ENCODE measurements at regions not wholly inside any gene's neighbourhood (a gene's known extent, or its start where the extent isn't known, plus 50 kb on each side); places are given as distances from the start of the nearest gene placed in this dataset.
"Not testable (repeated sequence)": the region's sequence is repeated elsewhere in the genome, so short reads cannot be mapped to it uniquely, and the experiment has no call there.

DNA sequence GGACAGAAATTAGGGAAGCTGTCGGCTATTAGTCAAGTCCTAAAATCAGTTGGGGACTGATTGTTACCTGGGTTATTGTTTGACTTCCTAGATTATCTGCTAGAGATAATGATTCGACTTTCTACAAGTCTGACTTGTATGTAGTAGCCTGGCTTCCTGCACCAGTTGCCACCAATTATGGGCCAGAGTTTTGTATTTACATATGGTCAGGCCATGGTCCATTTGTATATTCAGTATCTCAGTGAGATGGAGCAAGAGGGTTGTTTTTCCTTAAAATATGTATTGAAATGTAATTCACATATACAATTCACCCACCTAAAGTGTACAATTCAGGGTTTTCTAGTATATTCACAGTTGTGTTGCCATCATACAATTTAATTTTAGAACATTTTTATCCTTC, 130.6 kb upstream of the PHACTR3 start:
- Mint-ChIP-seq H3K4me1 (no peaks in the 10 kb centered on the region), H3K27ac (no peak overlapping the region), H3K9me3 (no peaks in the 10 kb centered on the region), H3K27me3 (peaks cover 5% of the 10 kb centered on the region), H3K4me3 (no peak overlapping the region), H3K36me3 (ENCODE audit: low read depth) (no peaks in the 10 kb centered on the region)
- no peak for ATAC-seq
- no peak for DNase-seq

DNA sequence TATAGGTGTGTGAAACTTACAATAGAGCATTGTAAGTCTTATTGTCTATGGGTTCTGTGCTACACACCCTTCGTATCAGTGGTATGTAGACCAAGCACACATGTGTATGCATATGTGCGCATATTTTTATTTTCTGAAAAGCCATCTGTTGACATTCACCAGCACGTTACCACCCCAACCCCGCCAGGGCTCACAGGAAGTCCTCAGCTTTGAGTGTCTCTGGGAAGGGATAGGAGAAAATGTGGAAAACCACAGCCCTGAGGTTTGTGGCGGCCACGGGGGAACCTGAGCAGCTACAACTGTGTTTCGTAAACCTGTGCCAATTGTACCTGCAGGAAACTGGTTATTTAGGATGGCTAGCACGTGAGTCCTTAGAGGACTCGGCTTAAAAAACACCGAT, 123.3 kb upstream of the PHACTR3 start:
- Mint-ChIP-seq H3K4me1 (no peaks in the 10 kb centered on the region), H3K4me3 (no peak overlapping the region), H3K27me3 (peaks cover 14% of the 10 kb centered on the region), H3K9me3 (no peaks in the 10 kb centered on the region), H3K36me3 (ENCODE audit: low read depth) (no peaks in the 10 kb centered on the region), H3K27ac (no peak overlapping the region)
- no peak for DNase-seq
- ATAC-seq: no peak

DNA sequence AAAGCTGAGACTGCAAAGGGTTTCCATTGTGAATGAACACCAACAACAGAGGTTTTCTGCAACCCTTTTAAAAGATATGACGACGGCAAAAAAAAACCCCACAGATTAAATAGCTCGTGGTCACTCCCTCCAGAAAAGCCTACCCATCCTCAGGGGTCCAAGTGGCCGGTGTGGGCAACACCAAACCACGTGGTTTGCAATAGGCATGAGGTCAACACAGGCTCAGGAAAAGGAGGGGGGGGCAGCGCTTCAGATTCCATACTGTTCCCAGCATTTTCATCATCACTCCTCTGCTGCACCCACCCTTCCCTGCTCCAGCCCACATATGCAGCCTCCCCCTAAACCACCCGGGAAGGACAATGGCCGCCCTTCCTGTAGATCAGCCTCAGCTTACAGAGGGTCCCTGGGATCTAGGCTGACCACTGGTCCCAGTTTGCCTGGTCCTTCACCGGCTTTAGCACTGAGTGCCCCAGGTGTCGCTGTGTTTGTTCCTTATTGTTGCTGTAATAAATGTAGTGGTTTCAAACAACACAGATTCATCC, 122.8 kb upstream of the PHACTR3 start:
- Mint-ChIP-seq H3K27me3 (peaks cover 14% of the 10 kb centered on the region), H3K4me1 (no peaks in the 10 kb centered on the region), H3K4me3 (no peak overlapping the region), H3K27ac (no peak overlapping the region), H3K36me3 (ENCODE audit: low read depth) (no peaks in the 10 kb centered on the region), H3K9me3 (no peaks in the 10 kb centered on the region)
- DNase-seq (no peak), ATAC-seq (no peak)

GRCh38 chr20:59482351-59483187, 121.8 kb upstream of the PHACTR3 start:
- no peak overlapping the region for H3K4me3 Mint-ChIP-seq
- no peaks in the 10 kb centered on the region for H3K4me1 Mint-ChIP-seq
- H3K9me3 Mint-ChIP-seq: no peaks in the 10 kb centered on the region
- no peak for DNase-seq
- no peak for ATAC-seq
- no peak overlapping the region for H3K27ac Mint-ChIP-seq
- H3K36me3 Mint-ChIP-seq (ENCODE audit: low read depth): no peaks in the 10 kb centered on the region
- peaks cover 11% of the 10 kb centered on the region for H3K27me3 Mint-ChIP-seq

DNA sequence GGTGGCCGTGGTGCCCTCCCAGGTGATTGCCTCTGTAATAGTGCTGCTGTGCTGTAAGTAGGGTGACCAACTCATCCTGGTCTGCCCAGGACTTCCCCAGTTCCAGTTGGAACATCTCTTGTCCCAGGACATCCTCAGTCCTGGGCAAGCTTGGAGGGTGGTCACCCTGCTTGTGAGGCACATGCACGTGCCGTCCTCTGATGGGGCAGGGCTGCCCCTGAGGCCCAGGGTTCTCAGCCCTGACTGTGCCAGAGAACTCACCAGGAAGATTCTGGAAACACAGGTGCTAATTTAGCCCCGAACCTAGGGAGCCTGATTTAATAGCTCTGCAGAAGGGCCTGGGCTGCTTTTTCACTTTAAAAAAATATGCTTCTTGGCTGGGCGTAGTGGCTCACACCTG, 120.9 kb upstream of the PHACTR3 start:
- Mint-ChIP-seq H3K4me3 (no peak overlapping the region), H3K9me3 (no peaks in the 10 kb centered on the region), H3K36me3 (ENCODE audit: low read depth) (no peaks in the 10 kb centered on the region), H3K4me1 (no peaks in the 10 kb centered on the region), H3K27ac (no peak overlapping the region), H3K27me3 (peaks cover 11% of the 10 kb centered on the region)
- DNase-seq (no peak), ATAC-seq (no peak)

- no peak overlapping the region for H3K27ac Mint-ChIP-seq
- H3K4me1 Mint-ChIP-seq: no peaks in the 10 kb centered on the region
- ATAC-seq (no peak), DNase-seq (no peak)
- H3K27me3 Mint-ChIP-seq: peaks cover 11% of the 10 kb centered on the region
- H3K36me3 Mint-ChIP-seq (ENCODE audit: low read depth): no peaks in the 10 kb centered on the region
- no peaks in the 10 kb centered on the region for H3K9me3 Mint-ChIP-seq
- no peak overlapping the region for H3K4me3 Mint-ChIP-seq
Observed at GRCh38 chr20:59484228-59484627, 120.1 kb upstream of the PHACTR3 start.

DNA sequence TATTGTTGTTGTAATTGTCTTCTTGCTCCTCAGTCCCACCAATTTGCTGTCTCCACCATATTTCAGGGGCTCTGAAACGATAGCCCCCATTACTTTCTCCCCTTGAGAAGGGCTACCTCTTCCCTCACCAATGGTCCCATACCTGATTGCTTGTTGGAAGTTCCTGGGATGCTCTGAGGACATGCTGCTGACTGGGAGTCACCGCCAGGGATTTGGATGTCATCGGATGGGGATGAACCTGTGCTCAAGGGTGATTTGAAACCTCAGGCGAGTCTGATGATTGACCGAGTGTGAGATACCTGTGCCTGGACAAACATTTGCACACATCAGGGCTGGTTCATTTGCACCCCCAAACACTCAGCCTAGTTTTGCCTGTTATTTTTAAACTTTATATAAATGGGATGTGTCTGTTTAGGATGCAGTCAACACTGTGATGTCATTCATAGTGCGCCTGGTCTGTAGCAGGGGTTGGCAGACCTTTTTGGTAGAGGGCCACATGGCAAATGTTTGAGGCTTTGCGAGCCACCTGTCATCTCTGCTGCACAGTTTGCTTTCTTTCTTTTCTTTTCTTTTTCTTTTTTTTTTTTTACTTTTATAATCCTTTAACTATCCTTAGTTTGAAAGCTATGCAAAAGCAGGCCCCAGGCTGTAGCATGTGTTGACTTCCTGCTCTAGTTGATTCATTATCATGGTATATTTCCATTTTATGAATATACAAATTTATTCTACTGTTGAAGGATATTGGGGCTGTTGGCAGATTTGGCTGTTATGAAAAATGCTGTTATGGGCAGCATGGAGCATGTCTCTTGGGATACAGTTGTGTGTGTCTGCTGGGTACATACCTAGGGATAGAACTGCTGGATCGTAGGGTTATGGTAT, 118.5 kb upstream of the PHACTR3 start:
- no peak for DNase-seq
- Mint-ChIP-seq H3K27ac (no peak overlapping the region), H3K9me3 (no peaks in the 10 kb centered on the region), H3K36me3 (ENCODE audit: low read depth) (no peaks in the 10 kb centered on the region), H3K4me1 (no peaks in the 10 kb centered on the region), H3K27me3 (peaks cover 11% of the 10 kb centered on the region), H3K4me3 (no peak overlapping the region)
- no peak for ATAC-seq

- not testable (repeated sequence) for H3K9me3 Mint-ChIP-seq; H3K36me3 Mint-ChIP-seq (ENCODE audit: low read depth); ATAC-seq; H3K27me3 Mint-ChIP-seq; H3K27ac Mint-ChIP-seq; H3K4me3 Mint-ChIP-seq; H3K4me1 Mint-ChIP-seq; DNase-seq
Observed at GRCh38 chr20:59488459-59488858, 115.9 kb upstream of the PHACTR3 start.

GRCh38 chr20:59490196-59491004, 113.9 kb upstream of the PHACTR3 start:
- H3K4me3 Mint-ChIP-seq, ATAC-seq, H3K27me3 Mint-ChIP-seq: not testable (repeated sequence)

GRCh38 chr20:59491884-59492283, 112.5 kb upstream of the PHACTR3 start:
- DNase-seq: no peak
- Mint-ChIP-seq H3K36me3 (ENCODE audit: low read depth) (no peaks in the 10 kb centered on the region), H3K27ac (no peak overlapping the region), H3K27me3 (peaks cover 6% of the 10 kb centered on the region), H3K4me3 (no peak overlapping the region), H3K4me1 (no peaks in the 10 kb centered on the region), H3K9me3 (no peaks in the 10 kb centered on the region)
- ATAC-seq: no peak

More at GRCh38 chr20:59490196-59491004, 113.9 kb upstream of the PHACTR3 start:
- H3K4me1 Mint-ChIP-seq; H3K9me3 Mint-ChIP-seq; DNase-seq; H3K36me3 Mint-ChIP-seq (ENCODE audit: low read depth); H3K27ac Mint-ChIP-seq: not testable (repeated sequence)

DNA sequence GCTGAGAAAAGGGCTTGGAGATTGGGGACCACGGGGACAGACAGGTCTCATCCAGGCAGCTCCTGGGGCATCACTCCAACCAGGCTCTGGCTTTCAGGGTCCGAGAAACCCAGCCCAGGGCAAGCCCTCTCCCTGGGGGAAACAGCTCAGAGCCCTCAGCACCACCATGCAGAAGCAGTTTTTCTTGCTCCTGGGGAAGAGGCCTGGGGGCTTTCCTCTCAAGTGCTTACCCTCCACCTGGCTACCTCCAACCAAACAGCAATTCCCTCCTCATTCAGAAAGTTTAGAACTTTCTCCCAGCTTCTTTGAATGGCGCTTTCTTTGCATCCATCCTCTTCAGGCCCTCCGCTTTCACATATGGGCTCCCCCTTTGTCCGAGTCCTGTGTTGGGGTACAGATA, 110.4 kb upstream of the PHACTR3 start:
- Mint-ChIP-seq H3K27me3 (peaks cover 11% of the 10 kb centered on the region), H3K36me3 (ENCODE audit: low read depth) (no peaks in the 10 kb centered on the region), H3K9me3 (no peaks in the 10 kb centered on the region), H3K4me1 (no peaks in the 10 kb centered on the region), H3K27ac (no peak overlapping the region), H3K4me3 (no peak overlapping the region)
- DNase-seq (no peak), ATAC-seq (no peak)

- Mint-ChIP-seq H3K27ac (no peak overlapping the region), H3K27me3 (peaks cover 11% of the 10 kb centered on the region), H3K9me3 (peaks cover 3% of the 10 kb centered on the region), H3K4me3 (no peak overlapping the region), H3K4me1 (no peaks in the 10 kb centered on the region), H3K36me3 (ENCODE audit: low read depth) (no peaks in the 10 kb centered on the region)
- ATAC-seq (no peak), DNase-seq (no peak)
Observed at GRCh38 chr20:59495166-59495565, 109.2 kb upstream of the PHACTR3 start.

DNA sequence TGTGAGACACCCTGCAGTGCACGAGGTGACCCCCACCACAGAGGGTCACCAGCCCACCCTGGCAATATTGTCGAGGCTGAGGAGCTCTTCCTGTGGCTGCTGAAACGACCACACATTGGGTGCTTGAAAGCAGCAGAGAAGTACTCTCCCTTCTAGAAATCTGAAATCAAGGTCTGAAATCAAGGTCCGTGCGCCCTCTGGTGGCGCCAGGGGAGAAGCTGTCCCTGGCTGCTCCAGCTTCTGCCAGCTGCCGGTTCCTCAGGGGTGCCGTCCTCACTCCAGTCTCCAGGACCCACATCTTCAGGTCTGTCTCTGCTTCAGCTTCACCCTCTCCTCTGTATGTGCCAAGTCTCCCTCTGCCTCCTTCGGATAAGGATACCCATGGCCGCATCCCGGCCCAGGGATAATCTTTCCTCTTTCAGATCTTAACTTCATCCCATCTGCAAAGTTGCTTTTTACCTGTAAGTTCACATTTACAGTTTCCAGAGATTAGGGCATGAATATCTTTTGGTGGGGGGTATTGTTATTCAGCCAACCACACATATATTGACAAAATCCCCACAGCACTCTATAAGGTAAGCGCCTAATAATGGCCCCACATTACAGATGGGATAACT, 108.3 kb upstream of the PHACTR3 start:
- ATAC-seq (peak; percentile 33), DNase-seq (peak; percentile 63)
- no peaks in the 10 kb centered on the region for H3K4me1 Mint-ChIP-seq
- H3K4me3 Mint-ChIP-seq: no peak overlapping the region
- H3K9me3 Mint-ChIP-seq: peaks cover 3% of the 10 kb centered on the region
- H3K27me3 Mint-ChIP-seq: peaks cover 11% of the 10 kb centered on the region
- H3K27ac Mint-ChIP-seq: no peak overlapping the region
- H3K36me3 Mint-ChIP-seq (ENCODE audit: low read depth): no peaks in the 10 kb centered on the region

DNA sequence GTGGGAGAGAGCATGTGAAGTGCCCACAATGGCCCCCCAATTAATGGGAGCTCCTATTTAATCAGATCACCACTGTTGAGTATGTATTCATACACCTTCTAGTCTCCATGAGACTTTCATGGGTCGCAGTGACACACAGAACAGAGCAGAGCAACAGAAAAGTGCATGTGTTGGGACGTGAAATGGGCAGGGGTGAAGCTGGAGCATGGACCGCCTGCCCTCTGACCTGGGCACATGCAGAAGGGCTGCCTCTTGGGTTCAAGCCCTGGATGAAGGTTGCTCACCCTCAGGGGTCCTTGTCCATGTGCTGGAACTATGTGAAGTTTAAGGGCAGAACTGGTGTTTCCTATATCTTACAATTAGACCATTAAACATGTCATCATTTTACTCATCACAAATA, 106.0 kb upstream of the PHACTR3 start:
- no peaks in the 10 kb centered on the region for H3K36me3 Mint-ChIP-seq (ENCODE audit: low read depth)
- no peaks in the 10 kb centered on the region for H3K4me1 Mint-ChIP-seq
- H3K9me3 Mint-ChIP-seq: peaks cover 3% of the 10 kb centered on the region
- H3K27ac Mint-ChIP-seq: no peak overlapping the region
- no peak overlapping the region for H3K4me3 Mint-ChIP-seq
- H3K27me3 Mint-ChIP-seq: peaks cover 19% of the 10 kb centered on the region
- DNase-seq (no peak), ATAC-seq (no peak)
